ENCODE measurements at regions not wholly inside any gene's neighbourhood (a gene's known extent, or its start where the extent isn't known, plus 50 kb on each side); places are given as distances from the start of the nearest gene placed in this dataset.

DNA sequence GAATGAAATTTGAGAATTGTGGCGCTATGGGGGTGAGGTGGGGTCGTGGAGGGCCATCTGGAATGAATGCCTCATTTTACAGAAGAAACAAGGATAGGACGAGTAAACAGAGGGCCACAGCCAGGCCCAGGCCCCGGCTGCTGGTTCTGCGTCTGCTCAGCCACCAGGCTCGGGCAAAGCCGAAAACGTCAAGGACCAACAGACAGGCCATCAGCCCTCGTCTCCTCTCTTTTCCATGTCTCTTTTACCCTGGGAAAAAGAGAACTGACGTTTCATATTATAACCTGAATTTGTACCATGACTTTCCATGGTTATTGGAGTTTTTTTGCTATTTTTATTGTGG is 212.4 kb upstream of the ARID1B start:
- TF ChIP-seq, protein P1, sequence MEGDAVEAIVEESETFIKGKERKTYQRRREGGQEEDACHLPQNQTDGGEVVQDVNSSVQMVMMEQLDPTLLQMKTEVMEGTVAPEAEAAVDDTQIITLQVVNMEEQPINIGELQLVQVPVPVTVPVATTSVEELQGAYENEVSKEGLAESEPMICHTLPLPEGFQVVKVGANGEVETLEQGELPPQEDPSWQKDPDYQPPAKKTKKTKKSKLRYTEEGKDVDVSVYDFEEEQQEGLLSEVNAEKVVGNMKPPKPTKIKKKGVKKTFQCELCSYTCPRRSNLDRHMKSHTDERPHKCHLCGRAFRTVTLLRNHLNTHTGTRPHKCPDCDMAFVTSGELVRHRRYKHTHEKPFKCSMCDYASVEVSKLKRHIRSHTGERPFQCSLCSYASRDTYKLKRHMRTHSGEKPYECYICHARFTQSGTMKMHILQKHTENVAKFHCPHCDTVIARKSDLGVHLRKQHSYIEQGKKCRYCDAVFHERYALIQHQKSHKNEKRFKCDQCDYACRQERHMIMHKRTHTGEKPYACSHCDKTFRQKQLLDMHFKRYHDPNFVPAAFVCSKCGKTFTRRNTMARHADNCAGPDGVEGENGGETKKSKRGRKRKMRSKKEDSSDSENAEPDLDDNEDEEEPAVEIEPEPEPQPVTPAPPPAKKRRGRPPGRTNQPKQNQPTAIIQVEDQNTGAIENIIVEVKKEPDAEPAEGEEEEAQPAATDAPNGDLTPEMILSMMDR (IDR thresholded peaks at IDR 0.05), result no peak
- TF ChIP-seq POLR2AphosphoS5 (IDR thresholded peaks at IDR 0.05) (no peak), POLR2A (IDR thresholded peaks at IDR 0.05) (no peak)
- Histone ChIP-seq H3K4me1 (no peaks in the 10 kb centered on the region), H3K27me3 (no peaks in the 10 kb centered on the region), H3K36me3 (no peaks in the 10 kb centered on the region), H3K27ac (no peak overlapping the region), H3K9me3 (no peaks in the 10 kb centered on the region), H3K4me3 (no peak overlapping the region)
- intact Hi-C loops (cut with DNase I; ENCODE audit: low total_unique reads), result no loop called here
- DNase-seq (ENCODE audit: low spot score in 2 of 2), result no peak

DNA sequence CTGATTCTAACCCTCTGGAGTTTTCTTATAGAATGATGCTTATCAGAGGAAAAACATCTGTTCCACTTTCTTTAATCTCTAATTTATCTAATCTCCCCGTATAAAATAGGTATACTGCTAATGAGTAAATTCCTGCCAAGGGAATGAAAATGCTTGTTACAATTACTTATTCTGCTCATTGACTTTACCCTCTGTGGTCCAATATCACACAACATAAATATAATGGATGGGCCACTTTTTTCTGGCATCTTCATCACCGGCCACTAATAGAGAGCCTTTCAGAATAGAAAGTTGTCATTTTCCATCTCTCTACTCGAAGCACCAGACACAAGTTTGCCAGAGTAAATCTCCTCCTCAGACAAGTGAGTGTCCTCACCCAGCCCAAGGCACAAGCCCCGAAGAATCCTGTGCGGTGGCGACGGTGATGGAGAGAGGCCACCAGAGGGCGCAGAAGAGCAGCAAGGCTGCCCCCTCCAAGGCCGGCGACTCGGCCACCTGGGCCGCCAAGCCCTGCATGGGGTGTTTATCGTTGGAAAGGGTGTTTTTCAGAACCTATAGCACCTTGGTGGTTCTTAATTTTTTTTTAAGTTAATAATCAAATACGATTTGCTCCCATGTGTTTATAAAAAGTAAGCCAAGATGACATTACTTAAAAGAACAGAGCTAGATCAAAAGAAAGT is 212.9 kb upstream of the ARID1B start:
- Histone ChIP-seq H3K4me1 (no peaks in the 10 kb centered on the region), H3K27me3 (no peaks in the 10 kb centered on the region), H3K9me3 (no peaks in the 10 kb centered on the region), H3K36me3 (no peaks in the 10 kb centered on the region), H3K27ac (no peak overlapping the region), H3K4me3 (no peak overlapping the region)
- TF ChIP-seq, protein P1 (IDR thresholded peaks at IDR 0.05), result peak; percentile 80 to 95 (median 92)
- TF ChIP-seq POLR2AphosphoS5 (IDR thresholded peaks at IDR 0.05) (peak; percentile 49 to 63 (median 49)), POLR2A (IDR thresholded peaks at IDR 0.05) (no peak)
- peak; percentile 70 to 84 for DNase-seq (ENCODE audit: low spot score in 2 of 2)
- intact Hi-C loops (cut with DNase I; ENCODE audit: low total_unique reads), result no loop called here

DNA sequence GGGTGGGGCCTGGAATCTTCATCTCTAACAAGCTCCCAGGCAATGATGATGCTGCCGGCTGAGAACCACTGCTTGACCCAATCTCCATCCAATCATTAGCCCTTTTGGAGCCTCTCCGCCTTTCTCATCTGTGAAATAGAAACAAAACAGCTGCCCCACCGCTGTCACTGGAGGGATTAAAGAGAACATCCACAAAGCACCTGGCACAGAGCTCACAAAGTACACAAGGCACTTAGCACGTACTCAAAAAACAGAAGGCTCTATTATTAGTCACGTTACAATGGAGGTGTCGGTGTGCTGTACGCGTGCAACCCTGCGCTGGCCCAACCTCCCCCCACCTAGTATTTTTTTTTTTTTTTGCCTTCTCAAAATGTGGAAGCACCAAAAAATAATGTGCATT is 213.5 kb upstream of the ARID1B start:
- no peak for DNase-seq (ENCODE audit: low spot score in 2 of 2)
- H3K4me1 ChIP-seq, result no peaks in the 10 kb centered on the region
- TF ChIP-seq, protein P1 (IDR thresholded peaks at IDR 0.05), result no peak
- TF ChIP-seq POLR2A (IDR thresholded peaks at IDR 0.05) (no peak), POLR2AphosphoS5 (IDR thresholded peaks at IDR 0.05) (no peak)
- no peaks in the 10 kb centered on the region for H3K9me3 ChIP-seq
- H3K4me3 ChIP-seq, result no peak overlapping the region
- H3K27me3 ChIP-seq, result no peaks in the 10 kb centered on the region
- no peaks in the 10 kb centered on the region for H3K36me3 ChIP-seq
- H3K27ac ChIP-seq, result no peak overlapping the region
- intact Hi-C loops (cut with DNase I; ENCODE audit: low total_unique reads), result no loop called here

DNA sequence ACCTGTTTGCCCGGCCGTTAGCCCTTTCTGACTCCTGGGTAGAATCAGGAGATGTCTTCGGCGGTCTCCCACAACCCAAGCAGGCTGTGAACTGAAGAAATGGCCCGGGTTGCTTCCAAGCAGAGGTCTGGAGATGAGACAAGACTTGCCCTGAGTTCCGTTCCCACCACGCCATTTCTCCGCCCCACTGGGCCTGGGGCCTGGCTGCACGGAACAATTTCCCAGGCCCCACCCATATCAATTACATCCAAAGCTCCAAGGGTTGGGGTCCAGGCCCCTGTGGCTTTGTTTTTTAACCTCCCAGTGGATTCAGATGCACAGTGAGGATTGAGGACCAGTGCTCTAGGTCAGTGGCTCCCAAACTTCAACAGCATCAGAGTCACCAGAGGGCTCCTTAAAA is 214.5 kb upstream of the ARID1B start:
- intact Hi-C loops (cut with DNase I; ENCODE audit: low total_unique reads), result no loop called here
- Histone ChIP-seq H3K36me3 (no peaks in the 10 kb centered on the region), H3K9me3 (no peaks in the 10 kb centered on the region), H3K27ac (no peak overlapping the region), H3K27me3 (no peaks in the 10 kb centered on the region), H3K4me3 (no peak overlapping the region), H3K4me1 (no peaks in the 10 kb centered on the region)
- TF ChIP-seq POLR2AphosphoS5 (IDR thresholded peaks at IDR 0.05) (no peak), POLR2A (IDR thresholded peaks at IDR 0.05) (no peak)
- TF ChIP-seq, protein P1 (IDR thresholded peaks at IDR 0.05), result no peak
- no peak for DNase-seq (ENCODE audit: low spot score in 2 of 2)

DNA sequence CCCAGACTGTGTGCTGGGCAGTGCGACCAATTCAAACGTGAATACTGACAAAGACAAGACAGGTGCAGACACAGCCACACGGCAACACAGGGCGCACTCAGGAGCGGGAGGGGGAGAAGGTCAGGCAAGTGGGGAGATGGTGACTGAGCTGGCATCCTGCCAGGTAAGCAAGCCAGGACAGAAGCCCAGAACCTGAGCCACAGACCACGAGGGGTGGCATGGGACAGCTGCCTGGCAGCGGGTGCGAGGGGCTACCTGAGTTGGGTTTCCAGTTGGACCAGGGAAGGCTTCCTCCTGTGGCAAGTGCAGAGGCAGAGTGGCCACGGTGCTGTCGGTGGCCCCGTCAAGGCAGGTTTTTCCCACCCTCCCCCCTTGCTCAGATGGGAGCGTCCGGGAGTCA is 215.2 kb upstream of the ARID1B start:
- intact Hi-C loops (cut with DNase I; ENCODE audit: low total_unique reads), result no loop called here
- no peaks in the 10 kb centered on the region for H3K27me3 ChIP-seq
- H3K4me3 ChIP-seq, result no peak overlapping the region
- H3K4me1 ChIP-seq, result no peaks in the 10 kb centered on the region
- H3K27ac ChIP-seq, result no peak overlapping the region
- TF ChIP-seq, protein P1 (IDR thresholded peaks at IDR 0.05), result no peak
- no peak for TF ChIP-seq POLR2AphosphoS5 (IDR thresholded peaks at IDR 0.05)
- no peak for TF ChIP-seq POLR2A (IDR thresholded peaks at IDR 0.05)
- H3K9me3 ChIP-seq, result no peaks in the 10 kb centered on the region
- no peaks in the 10 kb centered on the region for H3K36me3 ChIP-seq
- DNase-seq (ENCODE audit: low spot score in 2 of 2), result no peak

All from breast epithelium (tissue), 4 donors.